ENCODE measurements at regions not wholly inside any gene's neighbourhood (a gene's known extent, or its start where the extent isn't known, plus 50 kb on each side); places are given as distances from the start of the nearest gene placed in this dataset.

GRCh38 chr17:15091825-15092224 is 173.3 kb downstream of the PMP22 start:
- no peak overlapping the region for H3K4me3 ChIP-seq (ENCODE audit: control insufficient read depth, low read depth, low read length)
- no peak for DNase-seq (ENCODE audit: low read depth)
- TF ChIP-seq CTCF (IDR thresholded peaks at IDR 0.05; ENCODE audit: control insufficient read depth, insufficient read depth, low read depth, low read length, missing control alignments): peak; percentile 24

- no peak for DNase-seq (ENCODE audit: low read depth)
- no peak overlapping the region for H3K4me3 ChIP-seq (ENCODE audit: control insufficient read depth, low read depth, low read length)
- TF ChIP-seq CTCF (IDR thresholded peaks at IDR 0.05; ENCODE audit: control insufficient read depth, insufficient read depth, low read depth, low read length, missing control alignments): no peak
These were observed 174.6 kb downstream of the PMP22 start for GRCh38 chr17:15090533-15090932.

- no peak overlapping the region for H3K4me3 ChIP-seq (ENCODE audit: control insufficient read depth, low read depth, low read length)
These were observed 177.2 kb downstream of the PMP22 start for GRCh38 chr17:15087946-15088345.

GRCh38 chr17:15086776-15087295 is 178.3 kb downstream of the PMP22 start:
- no peak overlapping the region for H3K4me3 ChIP-seq (ENCODE audit: control insufficient read depth, low read depth, low read length)
- TF ChIP-seq CTCF (IDR thresholded peaks at IDR 0.05; ENCODE audit: control insufficient read depth, insufficient read depth, low read depth, low read length, missing control alignments): no peak
- no peak for DNase-seq (ENCODE audit: low read depth)

More at GRCh38 chr17:15087946-15088345, 177.2 kb downstream of the PMP22 start:
- no peak for TF ChIP-seq CTCF (IDR thresholded peaks at IDR 0.05; ENCODE audit: control insufficient read depth, insufficient read depth, low read depth, low read length, missing control alignments)
- DNase-seq (ENCODE audit: low read depth): no peak

- DNase-seq (ENCODE audit: low read depth): no peak
- no peak overlapping the region for H3K4me3 ChIP-seq (ENCODE audit: control insufficient read depth, low read depth, low read length)
- no peak for TF ChIP-seq CTCF (IDR thresholded peaks at IDR 0.05; ENCODE audit: control insufficient read depth, insufficient read depth, low read depth, low read length, missing control alignments)
These were observed 179.0 kb downstream of the PMP22 start for GRCh38 chr17:15085890-15086677.

GRCh38 chr17:15083225-15083624 is 181.9 kb downstream of the PMP22 start:
- DNase-seq (ENCODE audit: low read depth): no peak
- H3K4me3 ChIP-seq (ENCODE audit: control insufficient read depth, low read depth, low read length): no peak overlapping the region
- TF ChIP-seq CTCF (IDR thresholded peaks at IDR 0.05; ENCODE audit: control insufficient read depth, insufficient read depth, low read depth, low read length, missing control alignments): no peak
